SKM-1 (cell line): ENCODE measurements at regions not wholly inside any gene's neighbourhood (a gene's known extent, or its start where the extent isn't known, plus 50 kb on each side); places are given as distances from the start of the nearest gene placed in this dataset.
"Not testable (repeated sequence)": the region's sequence is repeated elsewhere in the genome, so short reads cannot be mapped to it uniquely, and the experiment has no call there.

ENCODE experiments used
- DNase-seq: peaks from one replicate; lab custom pipeline; 2025; ENCODE audit not compliant: unreplicated experiment; lab: John Stamatoyannopoulos, UW

DNA sequence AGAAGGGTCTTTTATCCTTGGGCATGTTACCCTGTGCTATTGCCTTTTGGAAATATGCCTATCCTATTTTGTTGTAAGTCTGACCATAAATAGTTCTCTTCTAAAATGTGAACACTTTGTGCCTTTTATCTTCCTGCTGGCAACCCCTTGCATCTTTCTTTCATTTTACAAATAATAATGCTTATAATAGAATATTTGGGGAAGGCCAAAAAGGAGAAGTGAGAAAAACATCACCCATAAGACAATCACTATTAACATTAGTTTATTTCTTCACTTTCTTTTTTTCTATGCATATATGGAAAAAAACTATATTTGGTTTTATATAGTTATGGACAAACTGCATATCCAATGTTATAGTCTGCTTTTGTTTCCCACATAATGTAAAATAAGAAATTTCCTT, 64.9 kb upstream of the GBA3 start:
- not testable (repeated sequence) for DNase-seq

DNA sequence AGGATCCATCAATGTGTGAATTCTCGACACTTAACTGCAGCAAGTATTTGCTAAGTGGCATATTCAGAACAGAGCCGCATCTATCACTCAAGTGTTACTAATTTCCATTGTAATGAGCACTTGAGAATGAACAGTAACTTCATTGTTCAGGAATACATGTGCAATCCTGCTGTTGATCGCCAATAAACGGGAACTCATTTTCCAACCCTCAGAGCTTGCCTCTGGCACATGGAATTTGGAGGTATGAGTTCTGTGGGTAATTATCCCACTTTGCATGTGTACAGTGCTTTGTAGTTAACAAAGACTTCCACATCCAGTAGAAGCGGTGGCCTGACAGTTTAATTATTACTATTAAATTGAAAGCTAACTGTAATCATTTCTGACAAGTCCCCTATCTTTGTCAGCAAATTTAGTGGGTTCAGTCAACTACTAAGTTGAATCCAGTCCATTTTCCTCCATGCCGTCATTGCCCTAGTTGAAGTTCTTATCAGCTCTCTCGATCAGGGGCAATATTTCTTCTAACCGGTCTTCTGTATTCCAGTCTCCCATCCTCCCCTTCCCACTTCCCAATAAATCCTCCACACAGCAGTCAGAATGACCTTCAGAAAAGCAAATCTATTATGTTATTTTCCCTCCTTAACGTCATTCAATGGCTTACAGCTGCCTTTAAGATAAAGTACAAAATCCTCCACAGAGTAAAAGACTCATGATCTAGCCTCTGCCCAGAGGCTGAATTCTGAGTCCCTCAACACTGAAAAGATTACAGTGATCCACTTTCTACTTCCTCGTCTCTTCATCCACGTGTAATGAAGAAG, 62.4 kb upstream of the GBA3 start:
- not testable (repeated sequence) for DNase-seq

DNA sequence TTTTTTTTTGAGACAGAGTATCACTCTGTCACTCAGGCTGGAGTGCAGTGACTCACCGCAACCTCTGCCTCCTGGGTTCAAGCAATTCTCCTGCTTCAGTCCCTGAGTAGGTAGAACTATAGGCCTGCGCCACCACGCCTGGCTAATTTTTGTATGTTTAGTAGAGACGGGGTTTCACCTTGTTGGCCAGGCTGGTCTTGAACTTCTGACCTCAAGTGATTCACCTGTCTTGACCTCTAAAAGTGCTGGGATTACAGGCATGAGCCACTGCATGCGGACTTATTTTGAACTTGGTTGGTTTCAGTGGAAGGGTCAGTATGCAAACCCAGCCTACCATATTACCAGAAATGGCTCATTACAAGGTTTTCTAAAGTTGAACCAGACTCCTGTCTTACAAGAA, 61.6 kb upstream of the GBA3 start:
- not testable (repeated sequence) for DNase-seq

DNA sequence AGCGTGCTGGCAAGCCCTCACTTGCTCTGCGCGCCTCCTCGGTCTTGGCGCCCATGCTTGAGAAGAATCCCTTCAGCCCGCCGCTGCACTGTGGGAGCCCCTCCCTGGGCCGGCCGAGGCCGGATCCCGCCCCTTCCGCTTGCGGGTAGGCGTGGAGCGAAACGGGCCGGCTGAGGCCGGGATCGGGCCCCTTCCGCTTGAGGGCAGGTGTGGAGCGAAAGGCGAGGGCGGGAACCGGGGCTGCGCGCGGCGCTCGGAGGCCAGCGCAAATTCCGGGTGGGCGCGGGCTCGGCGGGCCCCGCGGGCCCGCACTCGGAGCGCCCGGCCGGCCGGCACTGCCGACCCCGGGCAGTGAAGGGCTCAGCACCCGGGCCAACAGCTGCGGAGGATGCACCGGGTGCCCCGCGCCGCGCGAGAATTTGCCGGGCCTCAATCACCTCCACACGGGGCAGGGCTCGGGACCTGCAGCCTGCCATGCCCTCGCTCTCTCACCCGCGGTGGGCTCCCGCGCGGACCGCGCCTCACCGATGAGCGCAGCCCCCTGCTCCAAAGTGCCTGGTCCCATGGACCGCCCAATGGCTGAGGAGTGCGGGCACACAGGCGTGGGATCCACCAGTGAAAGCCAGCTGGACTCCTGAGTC, 58.1 kb upstream of the GBA3 start:
- DNase-seq = no peak

DNA sequence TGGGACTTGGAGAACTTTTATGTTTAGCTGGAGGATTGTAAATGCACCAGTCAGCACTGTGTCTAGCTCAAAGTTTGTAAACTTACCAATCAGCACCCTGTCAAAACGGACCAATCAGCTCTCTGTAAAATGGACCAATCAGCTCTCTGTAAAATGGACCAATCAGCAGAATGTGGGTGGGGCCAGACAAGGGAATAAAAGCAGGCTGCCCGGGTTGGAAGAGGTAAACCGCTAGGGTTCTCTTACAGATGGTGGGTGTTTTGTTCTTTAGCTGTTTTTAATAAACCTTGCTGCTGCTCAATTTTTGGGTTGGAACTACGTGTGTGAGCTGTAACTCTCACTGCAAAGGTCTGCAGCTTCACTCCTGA, 57.6 kb upstream of the GBA3 start:
- DNase-seq = not testable (repeated sequence)

DNA sequence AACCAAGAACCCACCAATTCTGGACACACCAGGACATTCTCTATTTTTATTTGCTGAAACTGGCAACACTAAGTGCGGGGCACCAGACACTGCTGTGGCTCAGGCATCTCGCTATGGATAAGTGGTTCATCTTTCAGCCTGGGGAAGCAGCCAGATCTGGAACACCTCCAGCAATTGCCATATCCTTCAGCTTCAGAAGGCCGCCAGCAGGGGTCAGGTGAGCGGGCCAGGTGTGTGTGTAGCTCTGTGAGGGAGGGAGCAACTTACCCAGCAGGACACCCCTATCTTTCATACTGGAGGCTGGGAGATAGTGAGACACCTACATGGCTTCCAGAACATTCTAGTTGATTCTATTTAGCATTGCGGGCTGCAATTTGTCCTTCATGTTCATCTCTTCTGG, 57.0 kb upstream of the GBA3 start:
- DNase-seq = no peak

DNA sequence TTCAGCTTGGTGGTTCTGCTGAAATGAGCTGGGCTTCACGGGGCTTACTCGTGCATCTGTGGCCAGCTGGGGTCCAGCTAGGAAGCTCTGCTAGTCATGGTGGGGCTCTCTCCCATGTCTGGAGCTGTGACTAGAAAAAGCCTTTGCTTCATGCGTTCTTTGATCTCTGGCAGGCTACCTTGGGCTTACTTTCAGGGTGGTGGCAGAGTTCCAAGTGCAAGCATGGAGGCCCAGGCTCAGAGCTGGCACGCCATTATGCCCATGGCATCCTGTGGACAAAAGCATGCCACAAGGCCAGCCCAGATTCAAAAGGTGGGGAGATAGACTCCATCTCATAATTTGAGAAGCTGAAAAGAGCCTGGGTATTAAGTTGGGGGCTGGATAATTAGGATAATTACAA, 55.4 kb upstream of the GBA3 start:
- no peak for DNase-seq
